K562 (cell line): ENCODE measurements at regions not wholly inside any gene's neighbourhood (a gene's known extent, or its start where the extent isn't known, plus 50 kb on each side); places are given as distances from the start of the nearest gene placed in this dataset.

Source experiments
- ARNT ChIP-seq, 2 experiments: fragments of 450-650 bp; IDR thresholded peaks; 2 replicates each; pipeline ENCODE4 v1.6.1; 2016; ENCODE audit warnings: mild to moderate bottlenecking in 1 of 2
- CTCF ChIP-seq, 3 experiments: IDR thresholded peaks in 2 of 3; conservative IDR thresholded peaks in 1 of 3; 2 replicates each; pipeline ENCODE4 v1.5.1; 2011 to 2012; ENCODE audit warnings: low read length in 3 of 3, mild to moderate bottlenecking in 3 of 3, control low read depth in 2 of 3, improper control_type of control experiment in 1 of 3, inconsistent platforms in 1 of 3, low read depth in 1 of 3, mixed read lengths in 1 of 3, moderate library complexity in 1 of 3; ENCODE audit not compliant: insufficient read depth in 2 of 3
- DNMT1 ChIP-seq: fragments of 450-650 bp; IDR thresholded peaks from 2 replicates; pipeline ENCODE4 v1.6.1; 2016; ENCODE audit warnings: antibody characterized with exemption, mild to moderate bottlenecking
- ELF4 ChIP-seq: fragments of 450-650 bp; formaldehyde crosslinking; IDR thresholded peaks from 2 replicates; pipeline ENCODE4 v1.4.0; 2022; ENCODE audit warnings: missing genetic modification characterization
- EP300 ChIP-seq: IDR thresholded peaks from 2 replicates; pipeline ENCODE4 v1.6.1; 2012; ENCODE audit warnings: low read length, improper control_type of control experiment
- FIP1L1 ChIP-seq: fragments of 200-400 bp; formaldehyde crosslinking; IDR thresholded peaks from 2 replicates; pipeline ENCODE4 v1.6.1; 2018; ENCODE audit warnings: mild to moderate bottlenecking, low read depth, low read length; ENCODE audit not compliant: poor library complexity, severe bottlenecking
- GATA2 ChIP-seq: sonication (generic); formaldehyde crosslinking; IDR thresholded peaks from 2 replicates; pipeline ENCODE4 v1.4.0; 2020; ENCODE audit warnings: mild to moderate bottlenecking, missing genetic modification reagents
- JUND ChIP-seq, 2 experiments: IDR thresholded peaks; 2 replicates in 1 of 2; 3 replicates in 1 of 2; pipeline ENCODE4 v1.6.1; 2011; ENCODE audit warnings: borderline replicate concordance in 2 of 2, low read depth in 2 of 2, low read length in 2 of 2, improper control_type of control experiment in 1 of 2, missing biosample characterization in 1 of 2, missing genetic modification characterization in 1 of 2, missing genetic modification reagents in 1 of 2
- KHSRP ChIP-seq: fragments of 450-650 bp; IDR thresholded peaks from 2 replicates; pipeline ENCODE4 v1.6.1; 2017
- MED1 ChIP-seq: sonication (generic); formaldehyde crosslinking; IDR thresholded peaks from 2 replicates; pipeline ENCODE4 v1.8.1; 2023; ENCODE audit warnings: missing genetic modification reagents, borderline replicate concordance
- MTF1 ChIP-seq: fragments of 250-450 bp; sonication (Bioruptor Pico); IDR thresholded peaks from 2 replicates; pipeline ENCODE4 v1.9.0; 2021; ENCODE audit warnings: moderate library complexity, mild to moderate bottlenecking, inconsistent platforms, borderline replicate concordance
- RBBP5 ChIP-seq: fragments of 200-600 bp; sonication (generic); IDR thresholded peaks from 2 replicates; pipeline ENCODE4 v1.6.1; 2012; ENCODE audit warnings: borderline replicate concordance, mild to moderate bottlenecking, low read length, control low read depth, inconsistent platforms; ENCODE audit not compliant: insufficient read depth, poor library complexity, severe bottlenecking
- SIRT6 ChIP-seq: IDR thresholded peaks from one replicate; pipeline ENCODE4 v1.6.1; 2012; ENCODE audit warnings: low read depth, mild to moderate bottlenecking, control low read depth, inconsistent platforms, low read length, moderate library complexity
- ZNF274 ChIP-seq: IDR thresholded peaks from 2 replicates; pipeline ENCODE4 v1.6.1; 2011; ENCODE audit warnings: low read depth, mild to moderate bottlenecking, low read length, moderate library complexity, borderline replicate concordance
- ZNF280A ChIP-seq: fragments of 450-650 bp; IDR thresholded peaks from 2 replicates; pipeline ENCODE4 v1.6.1; 2018; ENCODE audit warnings: mild to moderate bottlenecking, low read depth; ENCODE audit not compliant: partially characterized antibody
- ZNF318 ChIP-seq, 2 experiments: fragments of 450-650 bp; IDR thresholded peaks; 2 replicates each; pipeline ENCODE4 v1.6.1; 2016; ENCODE audit warnings: mild to moderate bottlenecking in 2 of 2, borderline replicate concordance in 1 of 2, low read depth in 1 of 2, moderate library complexity in 1 of 2
- ZNF384 ChIP-seq: IDR thresholded peaks from 2 replicates; pipeline ENCODE4 v1.6.1; 2012; ENCODE audit warnings: low read depth, low read length, improper control_type of control experiment

- TF ChIP-seq ZNF318 (IDR thresholded peaks at IDR 0.05; ENCODE audit: borderline replicate concordance in 1 of 2, low read depth in 1 of 2) (no peak), ELF4 (CRISPR knock-in tag) (no peak), ARNT (IDR thresholded peaks at IDR 0.05) (no peak), FIP1L1 (no peak), CTCF (IDR thresholded peaks at IDR 0.05 in 2 of 3, conservative IDR thresholded peaks at IDR 0.05 in 1 of 3; ENCODE audit: insufficient read depth in 2 of 3, low read depth in 1 of 3, low read length in 3 of 3) (peak; percentile 49 to 54 (median 51); a peak in 5 of 6 replicates), JUND (IDR thresholded peaks at IDR 0.05; ENCODE audit: borderline replicate concordance, low read depth, low read length) (no peak), JUND (tag; IDR thresholded peaks at IDR 0.05; ENCODE audit: borderline replicate concordance, low read depth, low read length) (no peak), ZNF274 (no peak), RBBP5 (no peak), GATA2 (CRISPR knock-in tag) (no peak), MED1 (no peak), ZNF280A (no peak), KHSRP (no peak), SIRT6 (no peak), MTF1 (CRISPR knock-in tag) (no peak), ZNF384 (peak; percentile 69), EP300 (no peak), DNMT1 (no peak)
Observed at GRCh38 chrX:10769195-10769594, 148.8 kb upstream of the MID1 start (continued).
